Loucy (cell line): ENCODE measurements at regions not wholly inside any gene's neighbourhood (a gene's known extent, or its start where the extent isn't known, plus 50 kb on each side); places are given as distances from the start of the nearest gene placed in this dataset.

ENCODE experiments used
- H2AFZ ChIP-seq: fragments of 200-600 bp; sonication (generic); 2 replicates; pipeline ENCODE4 v1.6.0; 2016; ENCODE audit warnings: antibody characterized with exemption, mild to moderate bottlenecking, low read length, moderate library complexity
- H3F3A ChIP-seq: fragments of 200-600 bp; 2 replicates; pipeline ENCODE4 v1.6.0; 2016; ENCODE audit warnings: antibody characterized with exemption, low read depth, mild to moderate bottlenecking
- H3K27me3 ChIP-seq: fragments of 200-600 bp; sonication (generic); 2 replicates; pipeline ENCODE4 v1.6.1; 2014; ENCODE audit warnings: low read length, mild to moderate bottlenecking; ENCODE audit not compliant: insufficient read depth, poor library complexity, severe bottlenecking
- H3K36me3 ChIP-seq: fragments of 200-600 bp; sonication (generic); 2 replicates; pipeline ENCODE4 v1.6.1; 2016; ENCODE audit warnings: low read length; ENCODE audit not compliant: insufficient read depth
- H3K4me1 ChIP-seq: fragments of 200-600 bp; sonication (generic); 2 replicates; pipeline ENCODE4 v1.5.1; 2014; ENCODE audit warnings: low read length, mild to moderate bottlenecking; ENCODE audit not compliant: insufficient read depth, poor library complexity, severe bottlenecking
- H3K4me2 ChIP-seq: fragments of 200-600 bp; sonication (generic); 2 replicates; pipeline ENCODE4 v1.6.0; 2014; ENCODE audit warnings: antibody characterized with exemption, low read length, low read depth, mild to moderate bottlenecking; ENCODE audit not compliant: poor library complexity, severe bottlenecking
- H3K4me3 ChIP-seq: fragments of 200-600 bp; sonication (generic); 2 replicates; pipeline ENCODE4 v1.5.1; 2014; ENCODE audit warnings: low read length, mild to moderate bottlenecking, mixed read lengths; ENCODE audit not compliant: poor library complexity, severe bottlenecking
- H3K79me2 ChIP-seq: fragments of 200-600 bp; sonication (generic); 2 replicates; pipeline ENCODE4 v1.6.1; 2014; ENCODE audit warnings: low read length; ENCODE audit not compliant: insufficient read depth
- H3K9ac ChIP-seq: fragments of 200-600 bp; sonication (generic); 2 replicates; pipeline ENCODE4 v1.6.0; 2014; ENCODE audit warnings: mild to moderate bottlenecking, low read depth, low read length, moderate library complexity; ENCODE audit not compliant: poor library complexity, severe bottlenecking
- H3K9me2 ChIP-seq: fragments of 200-600 bp; sonication (generic); replicated peaks from 2 replicates; pipeline ENCODE4 v1.6.1; 2016; ENCODE audit warnings: low read depth, low read length, mixed read lengths
- H3K9me3 ChIP-seq: fragments of 200-600 bp; sonication (generic); 2 replicates; pipeline ENCODE4 v1.6.1; 2014; ENCODE audit warnings: mild to moderate bottlenecking, antibody characterized with exemption, low read length, low read depth; ENCODE audit not compliant: insufficient read depth
- H4K20me1 ChIP-seq: fragments of 200-600 bp; sonication (generic); 2 replicates; pipeline ENCODE4 v1.6.0; 2014; ENCODE audit warnings: antibody characterized with exemption, low read length, mild to moderate bottlenecking; ENCODE audit not compliant: insufficient read depth, poor library complexity, severe bottlenecking
- EZH2phosphoT487 ChIP-seq: fragments of 200-600 bp; IDR thresholded peaks from 2 replicates; pipeline ENCODE4 v1.6.1; 2018; ENCODE audit warnings: antibody characterized with exemption, mild to moderate bottlenecking, moderate library complexity, borderline replicate concordance
- TF ChIP-seq, protein P1 (sequence below): fragments of 200-600 bp; sonication (generic); conservative IDR thresholded peaks from 2 replicates; pipeline ENCODE4 v1.5.1; 2014; ENCODE audit warnings: mild to moderate bottlenecking, antibody characterized with exemption, low read length

DNA sequence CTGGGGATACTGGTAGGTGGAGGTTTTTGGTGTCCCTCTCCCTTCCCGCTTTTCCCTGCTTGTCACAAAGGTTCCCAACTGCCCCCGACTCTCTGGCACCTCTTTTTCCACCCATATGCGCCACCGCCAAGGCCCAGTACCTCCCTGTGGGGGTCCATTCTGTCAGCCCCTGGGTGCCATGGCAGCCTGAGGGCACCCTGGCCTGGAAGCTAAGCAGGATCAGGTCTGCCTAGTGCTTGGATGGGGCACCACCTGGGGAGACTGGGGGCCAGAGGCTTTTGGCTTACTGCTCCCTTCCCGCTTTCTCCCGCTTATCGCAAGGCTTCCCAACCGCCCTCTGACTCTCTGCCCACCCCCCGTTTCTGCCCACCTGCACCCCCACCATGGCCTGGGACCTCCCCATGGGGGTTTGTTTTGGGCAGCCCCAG, 2286.4 kb downstream of the TP53TG3F start:
- H3K9ac ChIP-seq: no peak overlapping the region
- H4K20me1 ChIP-seq: no peaks in the 10 kb centered on the region
- no peaks in the 10 kb centered on the region for H3K9me2 ChIP-seq
- no peak for TF ChIP-seq EZH2phosphoT487
- TF ChIP-seq, protein P1, sequence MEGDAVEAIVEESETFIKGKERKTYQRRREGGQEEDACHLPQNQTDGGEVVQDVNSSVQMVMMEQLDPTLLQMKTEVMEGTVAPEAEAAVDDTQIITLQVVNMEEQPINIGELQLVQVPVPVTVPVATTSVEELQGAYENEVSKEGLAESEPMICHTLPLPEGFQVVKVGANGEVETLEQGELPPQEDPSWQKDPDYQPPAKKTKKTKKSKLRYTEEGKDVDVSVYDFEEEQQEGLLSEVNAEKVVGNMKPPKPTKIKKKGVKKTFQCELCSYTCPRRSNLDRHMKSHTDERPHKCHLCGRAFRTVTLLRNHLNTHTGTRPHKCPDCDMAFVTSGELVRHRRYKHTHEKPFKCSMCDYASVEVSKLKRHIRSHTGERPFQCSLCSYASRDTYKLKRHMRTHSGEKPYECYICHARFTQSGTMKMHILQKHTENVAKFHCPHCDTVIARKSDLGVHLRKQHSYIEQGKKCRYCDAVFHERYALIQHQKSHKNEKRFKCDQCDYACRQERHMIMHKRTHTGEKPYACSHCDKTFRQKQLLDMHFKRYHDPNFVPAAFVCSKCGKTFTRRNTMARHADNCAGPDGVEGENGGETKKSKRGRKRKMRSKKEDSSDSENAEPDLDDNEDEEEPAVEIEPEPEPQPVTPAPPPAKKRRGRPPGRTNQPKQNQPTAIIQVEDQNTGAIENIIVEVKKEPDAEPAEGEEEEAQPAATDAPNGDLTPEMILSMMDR: no peak
- no peaks in the 10 kb centered on the region for H3K27me3 ChIP-seq
- H3K79me2 ChIP-seq: no peaks in the 10 kb centered on the region
- H3K4me3 ChIP-seq: no peak overlapping the region
- H3K4me2 ChIP-seq: no peak overlapping the region
- H3K4me1 ChIP-seq: no peaks in the 10 kb centered on the region
- no peak overlapping the region for H2AFZ ChIP-seq
- no peaks in the 10 kb centered on the region for H3K36me3 ChIP-seq
- H3K9me3 ChIP-seq: no peaks in the 10 kb centered on the region; the same call in 1 of the 2 replicates
- no peaks in the 10 kb centered on the region for H3F3A ChIP-seq

DNA sequence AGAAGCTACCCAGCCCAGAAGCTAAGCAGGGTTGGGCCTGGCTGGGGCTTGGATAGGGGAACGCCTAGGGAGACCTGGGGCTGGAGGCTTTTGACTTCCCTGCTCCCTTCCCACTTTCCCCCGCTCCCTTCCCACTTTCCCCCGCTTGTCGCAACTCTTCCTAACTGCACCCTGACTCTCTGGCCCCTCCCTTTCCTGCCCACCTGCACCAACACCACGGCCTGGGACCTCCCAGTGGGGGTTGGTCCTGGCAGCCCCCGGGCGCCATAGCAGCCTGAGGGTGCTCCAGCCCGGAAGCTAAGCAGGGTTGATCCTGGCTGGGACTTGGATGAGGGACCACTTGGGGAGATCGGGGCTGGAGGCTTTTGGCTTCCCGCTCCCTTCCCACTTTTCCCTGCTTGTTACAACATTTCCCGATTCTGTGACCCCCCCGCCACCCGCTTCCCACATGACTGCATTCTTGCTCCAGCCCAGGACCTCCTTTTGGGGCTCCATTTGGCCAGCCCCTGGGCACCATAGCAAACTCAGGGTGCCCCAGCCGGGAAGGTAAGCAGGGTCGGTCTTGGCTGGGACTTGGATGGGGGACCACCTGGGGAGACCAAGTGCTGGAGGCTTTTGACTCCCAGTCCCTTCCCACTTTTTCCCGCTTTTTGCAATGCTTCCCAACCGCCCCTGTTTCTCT, 2287.0 kb downstream of the TP53TG3F start:
- no peak overlapping the region for H2AFZ ChIP-seq

DNA sequence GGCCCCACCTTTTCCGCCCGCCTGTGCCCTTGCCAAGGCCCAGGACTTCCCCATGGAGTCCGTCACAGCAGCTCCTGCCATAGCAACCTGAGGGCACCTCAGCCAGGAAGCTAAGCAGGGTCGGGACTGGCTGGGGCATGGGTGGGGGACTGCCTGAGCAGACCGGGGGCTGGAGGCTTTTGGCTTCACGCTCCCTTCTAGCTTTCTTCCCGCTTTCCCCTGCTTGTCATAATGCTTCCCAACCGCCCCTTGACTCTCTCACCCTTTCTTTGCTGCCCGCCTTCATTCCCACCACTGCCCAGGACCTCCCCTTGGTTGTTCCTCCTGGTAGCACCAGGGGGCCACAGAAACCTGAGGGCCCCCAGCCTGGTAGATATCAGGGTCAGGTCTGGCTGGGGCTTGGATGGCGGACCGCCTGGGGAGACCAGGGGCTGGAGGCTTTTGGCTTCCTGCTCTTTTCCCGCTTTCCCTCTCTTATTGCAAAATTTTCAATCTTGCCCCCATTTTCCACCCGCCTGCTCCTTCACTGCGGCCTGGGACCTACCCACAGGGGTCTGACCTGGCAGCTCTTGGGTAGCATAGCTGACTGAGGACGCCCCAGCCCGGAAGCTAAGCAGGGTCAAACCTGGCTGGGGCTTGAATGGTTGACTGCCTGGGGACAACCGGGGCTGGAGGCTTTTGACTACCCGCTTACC, 2287.7 kb downstream of the TP53TG3F start:
- TF ChIP-seq, protein P1: no peak
- TF ChIP-seq EZH2phosphoT487: no peak
- no peaks in the 10 kb centered on the region for H3K4me1 ChIP-seq
- H3K9ac ChIP-seq: no peak overlapping the region
- no peak overlapping the region for H3K4me3 ChIP-seq
- H3K36me3 ChIP-seq: no peaks in the 10 kb centered on the region
- H3K79me2 ChIP-seq: no peaks in the 10 kb centered on the region
- no peaks in the 10 kb centered on the region for H3K27me3 ChIP-seq
- no peak overlapping the region for H2AFZ ChIP-seq
- no peaks in the 10 kb centered on the region for H3F3A ChIP-seq
- H3K4me2 ChIP-seq: no peak overlapping the region
- H3K9me2 ChIP-seq: no peaks in the 10 kb centered on the region
- H3K9me3 ChIP-seq: peaks cover under 1% of the 10 kb centered on the region; the same call in 1 of the 2 replicates
- no peaks in the 10 kb centered on the region for H4K20me1 ChIP-seq

More for the DNA sequence above, 2287.0 kb downstream of the TP53TG3F start:
- Histone ChIP-seq H3K9me2 (no peaks in the 10 kb centered on the region), H3K4me2 (no peak overlapping the region), H3K9me3 (no peaks in the 10 kb centered on the region; the same call in 1 of the 2 replicates), H3K4me1 (no peaks in the 10 kb centered on the region), H3F3A (no peaks in the 10 kb centered on the region), H3K9ac (no peak overlapping the region), H3K4me3 (no peak overlapping the region), H3K79me2 (no peaks in the 10 kb centered on the region), H4K20me1 (no peaks in the 10 kb centered on the region), H3K27me3 (no peaks in the 10 kb centered on the region), H3K36me3 (no peaks in the 10 kb centered on the region)
- TF ChIP-seq, protein P1: no peak
- no peak for TF ChIP-seq EZH2phosphoT487
